ENCODE measurements at regions not wholly inside any gene's neighbourhood (a gene's known extent, or its start where the extent isn't known, plus 50 kb on each side); places are given as distances from the start of the nearest gene placed in this dataset.

DNA sequence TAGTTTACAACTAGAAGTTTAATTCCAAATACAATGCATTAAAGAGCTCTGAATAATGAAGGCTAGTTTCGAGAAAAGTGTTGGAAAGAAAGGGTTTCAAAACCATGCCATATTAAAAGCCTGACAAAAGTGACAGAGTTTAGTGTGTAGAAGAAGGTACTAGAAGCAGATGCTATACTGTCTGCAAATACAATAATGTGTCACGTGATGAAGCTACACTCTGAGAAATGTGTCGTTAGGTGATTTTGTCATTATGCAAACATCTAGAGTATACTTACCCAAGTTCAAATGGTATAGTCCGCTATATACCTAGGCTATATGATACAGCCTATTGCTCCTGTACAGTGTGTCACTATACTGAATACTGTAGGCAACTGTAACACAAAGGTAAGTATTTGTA, 494.1 kb downstream of the TLE1 start:
- no peak for ATAC-seq (ENCODE audit: low FRiP score)
- TF ChIP-seq CTCF (IDR thresholded peaks at IDR 0.05), result no peak
- DNase-seq (ENCODE audit: low spot score), result no peak

- no peak for DNase-seq (ENCODE audit: low spot score)
- no peak for TF ChIP-seq CTCF (IDR thresholded peaks at IDR 0.05)
- no peak for ATAC-seq (ENCODE audit: low FRiP score)
These were observed 495.7 kb downstream of the TLE1 start for GRCh38 chr9:81193362-81194339.

- no peak for DNase-seq (ENCODE audit: low spot score)
- TF ChIP-seq CTCF (IDR thresholded peaks at IDR 0.05), result no peak
- ATAC-seq (ENCODE audit: low FRiP score), result no peak
These were observed 498.1 kb downstream of the TLE1 start for GRCh38 chr9:81191222-81191621.

- no peak for TF ChIP-seq CTCF (IDR thresholded peaks at IDR 0.05)
- ATAC-seq (ENCODE audit: low FRiP score), result no peak
- no peak for DNase-seq (ENCODE audit: low spot score)
These were observed 498.7 kb downstream of the TLE1 start for GRCh38 chr9:81190659-81191058.

DNA sequence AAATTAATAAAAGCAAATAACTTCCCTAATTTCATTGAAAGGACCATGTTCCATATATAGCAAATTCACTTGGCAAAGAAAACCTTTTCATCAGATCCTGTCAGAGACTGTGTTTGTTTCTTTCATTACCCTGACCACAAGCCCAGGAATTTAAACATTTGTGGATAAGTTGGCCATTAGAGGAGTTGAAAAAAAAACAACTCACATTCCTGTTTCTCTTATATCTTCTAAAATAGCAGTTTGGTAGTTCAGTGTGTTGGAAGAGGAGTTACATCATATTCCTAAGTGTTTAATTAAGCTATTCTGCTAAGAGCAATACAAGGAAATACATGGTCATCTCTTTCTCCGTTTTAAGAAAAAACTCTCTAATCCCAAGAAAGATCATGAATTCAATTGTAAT, 505.6 kb downstream of the TLE1 start:
- ATAC-seq (ENCODE audit: low FRiP score), result no peak
- no peak for TF ChIP-seq CTCF (IDR thresholded peaks at IDR 0.05)

DNA sequence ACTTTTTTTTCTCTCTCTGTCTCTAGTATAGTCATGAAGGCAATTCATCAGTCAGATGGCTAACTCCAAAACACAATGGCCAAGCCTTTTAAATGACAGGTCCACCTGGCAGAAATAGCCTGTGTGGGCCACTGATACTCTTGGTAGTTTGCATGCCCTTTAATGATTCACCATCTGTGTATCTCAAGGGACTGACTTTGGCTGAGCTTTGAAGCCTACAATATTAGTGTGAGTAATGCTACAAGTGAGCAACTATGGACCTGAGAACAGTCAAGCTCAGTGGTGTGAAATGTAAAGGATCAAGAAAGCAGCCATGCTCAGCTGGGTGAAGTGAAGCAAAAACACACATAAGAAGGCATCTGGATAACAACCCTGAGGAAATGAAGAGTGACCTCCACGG, 506.9 kb downstream of the TLE1 start:
- ATAC-seq (ENCODE audit: low FRiP score) (no peak), DNase-seq (ENCODE audit: low spot score) (no peak)
- no peak for TF ChIP-seq CTCF (IDR thresholded peaks at IDR 0.05)

More for the DNA sequence above, 505.6 kb downstream of the TLE1 start:
- DNase-seq (ENCODE audit: low spot score), result no peak

- no peak for TF ChIP-seq CTCF (IDR thresholded peaks at IDR 0.05)
- DNase-seq (ENCODE audit: low spot score) (no peak), ATAC-seq (ENCODE audit: low FRiP score) (no peak)
These were observed 515.3 kb downstream of the TLE1 start for GRCh38 chr9:81174023-81174422.
